Testis (tissue), 2 donors: ENCODE measurements at regions not wholly inside any gene's neighbourhood (a gene's known extent, or its start where the extent isn't known, plus 50 kb on each side); places are given as distances from the start of the nearest gene placed in this dataset.
"Not testable (repeated sequence)": the region's sequence is repeated elsewhere in the genome, so short reads cannot be mapped to it uniquely, and the experiment has no call there.

Source experiments
- DNase-seq: peaks from one replicate; pipeline ENCODE4 v3.0.0-alpha.2; 2019
- H3K27ac ChIP-seq, 2 donors: fragments of 200-600 bp; sonication (generic); one replicate each; pipeline ENCODE4 v1.5.1; 2019
- H3K27me3 ChIP-seq: fragments of 200-600 bp; sonication (generic); one replicate; pipeline ENCODE4 v1.5.1; 2019
- H3K36me3 ChIP-seq: fragments of 200-600 bp; sonication (generic); one replicate; pipeline ENCODE4 v1.5.1; 2017; ENCODE audit warnings: low read depth; ENCODE audit errors: missing control alignments
- H3K4me1 ChIP-seq: fragments of 200-600 bp; sonication (generic); one replicate; pipeline ENCODE4 v1.5.1; 2019
- H3K4me3 ChIP-seq, 2 donors: fragments of 200-600 bp; sonication (generic); one replicate each; pipeline ENCODE4 v1.5.1; 2017 to 2019
- H3K9me3 ChIP-seq: fragments of 200-600 bp; sonication (generic); one replicate; pipeline ENCODE4 v1.5.1; 2017
- CTCF ChIP-seq, 3 experiments: fragments of 450-650 bp in 2 of 3; fragments of 200-600 bp in 1 of 3; sonication (generic) in 1 of 3; IDR thresholded peaks; one replicate each; pipeline ENCODE4 v1.5.1; 2016 to 2019; ENCODE audit warnings: antibody characterized with exemption in 3 of 3, mild to moderate bottlenecking in 2 of 3, moderate library complexity in 1 of 3
- POLR2A ChIP-seq: fragments of 450-650 bp; IDR thresholded peaks from one replicate; pipeline ENCODE4 v1.6.1; 2017; ENCODE audit warnings: antibody characterized with exemption, mild to moderate bottlenecking, moderate library complexity
- WGBS, 2 donors: methylation state at CpG; one replicate each; pipeline ENCODE4 v1.1.5; 2018; 5-methylcytosine and 5-hydroxymethylcytosine counted together
- intact Hi-C: fragments of 100-400 bp; cut with DNase I; formaldehyde crosslinking; loops from one replicate; pipeline ENCODE4 v1.15.1; 2023; ENCODE audit warnings: low total_unique reads

- whole genome bisulfite sequencing, 2 donors: 63 to 64% methylated on average over 2 of the region's 2 CpGs
- Histone ChIP-seq H3K4me1 (no peaks in the 10 kb centered on the region), H3K27ac (no peak overlapping the region), H3K27me3 (no peaks in the 10 kb centered on the region), H3K36me3 (no peaks in the 10 kb centered on the region), H3K9me3 (no peaks in the 10 kb centered on the region), H3K4me3 (no peak overlapping the region)
- intact Hi-C loops: no loop called here
- TF ChIP-seq CTCF (IDR thresholded peaks at IDR 0.05) (no peak), POLR2A (no peak)
- no peak for DNase-seq
These were observed 573.0 kb downstream of the CD109 start for GRCh38 chr6:74268815-74269599.

- intact Hi-C loops: no loop called here
- no peaks in the 10 kb centered on the region for H3K9me3 ChIP-seq
- no peaks in the 10 kb centered on the region for H3K27me3 ChIP-seq
- no peaks in the 10 kb centered on the region for H3K4me1 ChIP-seq
- DNase-seq: no peak
- 54 to 64% methylated on average over 2 of the region's 2 CpGs for WGBS, 2 donors
- no peak overlapping the region for H3K4me3 ChIP-seq
- no peaks in the 10 kb centered on the region for H3K36me3 ChIP-seq
- no peak overlapping the region for H3K27ac ChIP-seq
- no peak for TF ChIP-seq POLR2A
- TF ChIP-seq CTCF (IDR thresholded peaks at IDR 0.05): no peak
These were observed 564.0 kb downstream of the CD109 start for GRCh38 chr6:74259981-74260380.

GRCh38 chr6:74256781-74257180 lies 560.8 kb downstream of the CD109 start:
- no peak for TF ChIP-seq CTCF (IDR thresholded peaks at IDR 0.05)
- no peak for TF ChIP-seq POLR2A
- H3K27ac ChIP-seq: no peak overlapping the region
- no peak overlapping the region for H3K4me3 ChIP-seq
- H3K4me1 ChIP-seq: no peaks in the 10 kb centered on the region
- intact Hi-C loops: no loop called here
- H3K27me3 ChIP-seq: no peaks in the 10 kb centered on the region
- DNase-seq: no peak
- 46 to 51% methylated on average over 2 of the region's 2 CpGs for WGBS, 2 donors
- no peaks in the 10 kb centered on the region for H3K36me3 ChIP-seq
- H3K9me3 ChIP-seq: no peaks in the 10 kb centered on the region

- intact Hi-C loops: no loop called here
These were observed 560.4 kb downstream of the CD109 start for GRCh38 chr6:74256381-74256780.

GRCh38 chr6:74255007-74255406 lies 559.0 kb downstream of the CD109 start:
- intact Hi-C loops, H3K36me3 ChIP-seq, H3K4me1 ChIP-seq, H3K9me3 ChIP-seq, H3K27me3 ChIP-seq, DNase-seq, H3K27ac ChIP-seq, H3K4me3 ChIP-seq: not testable (repeated sequence)
- WGBS, 2 donors: 63 to 78% methylated on average over 4 to 24 of the region's 24 CpGs

More at GRCh38 chr6:74256381-74256780, 560.4 kb downstream of the CD109 start:
- no peaks in the 10 kb centered on the region for H3K36me3 ChIP-seq
- DNase-seq: no peak
- no peaks in the 10 kb centered on the region for H3K4me1 ChIP-seq
- H3K9me3 ChIP-seq: no peaks in the 10 kb centered on the region
- H3K27ac ChIP-seq: no peak overlapping the region
- H3K4me3 ChIP-seq: no peak overlapping the region
- no peak for TF ChIP-seq POLR2A
- TF ChIP-seq CTCF (IDR thresholded peaks at IDR 0.05): no peak
- no peaks in the 10 kb centered on the region for H3K27me3 ChIP-seq

GRCh38 chr6:74254147-74254546 lies 558.1 kb downstream of the CD109 start:
- DNase-seq, H3K9me3 ChIP-seq, H3K4me3 ChIP-seq, H3K27ac ChIP-seq, H3K27me3 ChIP-seq, H3K36me3 ChIP-seq, H3K4me1 ChIP-seq, intact Hi-C loops: not testable (repeated sequence)
- WGBS, 2 donors: 88 to 95% methylated on average over 1 of the region's 1 CpG
